WTC11 (cell line): ENCODE measurements at regions not wholly inside any gene's neighbourhood (a gene's known extent, or its start where the extent isn't known, plus 50 kb on each side); places are given as distances from the start of the nearest gene placed in this dataset.

Experiments used
- ATAC-seq: fragments of 200-7000 bp; cut with Tn5 transposase; 2 replicates; pipeline ENCODE4 v1.10.0; 2021; ENCODE audit warnings: mild to moderate bottlenecking, moderate library complexity
- CTCF ChIA-PET: fragments of 300-600 bp; sonication (Branson Sonifier 250); formaldehyde crosslinking; loops from one replicate; lab custom pipeline; 2021; ENCODE audit warnings: antibody characterized with exemption; lab: Charles Lee
- POLR2A ChIA-PET: fragments of 350-600 bp; sonication (Branson Sonifier 250); formaldehyde crosslinking; loops from one replicate; lab custom pipeline; 2021; ENCODE audit warnings: antibody characterized with exemption; lab: Charles Lee
- DNase-seq: peaks from one replicate; pipeline ENCODE4 v3.0.0; 2021; ENCODE audit warnings: low spot score
- H3K27ac Mint-ChIP-seq: 2 replicates; pipeline ENCODE4 v1.8.0; 2021; ENCODE audit warnings: mixed read lengths
- H3K27me3 Mint-ChIP-seq: 2 replicates; pipeline ENCODE4 v1.8.0; 2021; ENCODE audit warnings: low read depth, mild to moderate bottlenecking, moderate library complexity, mixed read lengths
- H3K36me3 Mint-ChIP-seq: 2 replicates; pipeline ENCODE4 v1.8.0; 2021; ENCODE audit warnings: mixed read lengths
- H3K4me1 Mint-ChIP-seq: 2 replicates; pipeline ENCODE4 v1.8.0; 2022; ENCODE audit warnings: mixed read lengths
- H3K4me3 Mint-ChIP-seq: 2 replicates; pipeline ENCODE4 v1.8.0; 2021; ENCODE audit warnings: mild to moderate bottlenecking, moderate library complexity, mixed read lengths
- H3K9me3 Mint-ChIP-seq: 2 replicates; pipeline ENCODE4 v1.8.0; 2021; ENCODE audit warnings: mixed read lengths
- ATF2 ChIP-seq: sonication (generic); formaldehyde crosslinking; IDR thresholded peaks from 2 replicates; pipeline ENCODE4 v1.8.1; 2022; ENCODE audit warnings: low read depth, missing genetic modification reagents, borderline replicate concordance
- ATF6 ChIP-seq: sonication (generic); formaldehyde crosslinking; IDR thresholded peaks from 2 replicates; pipeline ENCODE4 v1.8.1; 2023; ENCODE audit warnings: mild to moderate bottlenecking, missing genetic modification reagents
- CDX4 ChIP-seq: fragments of 250-450 bp; sonication (Bioruptor Pico); IDR thresholded peaks from 2 replicates; pipeline ENCODE4 v1.9.0; 2021; ENCODE audit warnings: moderate library complexity, mild to moderate bottlenecking, inconsistent platforms, borderline replicate concordance
- CREM ChIP-seq: sonication (generic); formaldehyde crosslinking; IDR thresholded peaks from 2 replicates; pipeline ENCODE4 v1.8.1; 2022; ENCODE audit warnings: mild to moderate bottlenecking, missing genetic modification reagents, moderate library complexity
- E2F1 ChIP-seq: sonication (generic); formaldehyde crosslinking; IDR thresholded peaks from 2 replicates; pipeline ENCODE4 v1.8.0; 2022; ENCODE audit warnings: mild to moderate bottlenecking, missing genetic modification reagents
- FOXP1 ChIP-seq: sonication (generic); formaldehyde crosslinking; IDR thresholded peaks from 2 replicates; pipeline ENCODE4 v1.8.0; 2022; ENCODE audit warnings: missing genetic modification reagents, mild to moderate bottlenecking, moderate library complexity, borderline replicate concordance
- GTF2I ChIP-seq: fragments of 250-450 bp; sonication (Bioruptor Pico); conservative IDR thresholded peaks from 2 replicates; pipeline ENCODE4 v1.4.0; 2021; ENCODE audit warnings: mild to moderate bottlenecking
- HMGA2 ChIP-seq: fragments of 250-450 bp; sonication (Bioruptor Pico); IDR thresholded peaks from 2 replicates; pipeline ENCODE4 v1.4.0; 2021; ENCODE audit warnings: mild to moderate bottlenecking, moderate library complexity
- MYBL2 ChIP-seq: sonication (generic); formaldehyde crosslinking; IDR thresholded peaks from 2 replicates; pipeline ENCODE4 v1.8.1; 2023; ENCODE audit warnings: mild to moderate bottlenecking, moderate library complexity, missing genetic modification reagents
- PREB ChIP-seq: sonication (generic); formaldehyde crosslinking; IDR thresholded peaks from 2 replicates; pipeline ENCODE4 v1.8.1; 2022; ENCODE audit warnings: mild to moderate bottlenecking, missing genetic modification reagents, moderate library complexity, borderline replicate concordance
- SMAD4 ChIP-seq: sonication (generic); formaldehyde crosslinking; IDR thresholded peaks from 2 replicates; pipeline ENCODE4 v1.8.0; 2022; ENCODE audit warnings: mild to moderate bottlenecking, missing genetic modification reagents
- SOX15 ChIP-seq: fragments of 250-450 bp; sonication (Bioruptor Pico); IDR thresholded peaks from 2 replicates; pipeline ENCODE4 v1.9.0; 2021; ENCODE audit warnings: mild to moderate bottlenecking
- SP1 ChIP-seq: sonication (generic); formaldehyde crosslinking; conservative IDR thresholded peaks from 2 replicates; pipeline ENCODE4 v1.8.1; 2022; ENCODE audit warnings: missing genetic modification reagents
- TCF7 ChIP-seq: sonication (generic); formaldehyde crosslinking; IDR thresholded peaks from 2 replicates; pipeline ENCODE4 v1.8.0; 2022; ENCODE audit warnings: mild to moderate bottlenecking, low read depth, missing genetic modification reagents, moderate library complexity
- TEAD1 ChIP-seq: sonication (generic); formaldehyde crosslinking; IDR thresholded peaks from 2 replicates; pipeline ENCODE4 v1.8.0; 2022; ENCODE audit warnings: mild to moderate bottlenecking, missing genetic modification reagents
- USF1 ChIP-seq: sonication (generic); formaldehyde crosslinking; IDR thresholded peaks from 2 replicates; pipeline ENCODE4 v1.8.0; 2022; ENCODE audit warnings: mild to moderate bottlenecking, missing genetic modification reagents
- ZBTB43 ChIP-seq: sonication (generic); formaldehyde crosslinking; IDR thresholded peaks from 2 replicates; pipeline ENCODE4 v1.8.1; 2023; ENCODE audit warnings: mild to moderate bottlenecking, missing genetic modification reagents
- ZNF232 ChIP-seq: sonication (generic); formaldehyde crosslinking; IDR thresholded peaks from 2 replicates; pipeline ENCODE4 v1.8.0; 2022; ENCODE audit warnings: mild to moderate bottlenecking, missing genetic modification reagents
- ZNF281 ChIP-seq: sonication (generic); formaldehyde crosslinking; IDR thresholded peaks from 2 replicates; pipeline ENCODE4 v1.8.0; 2023; ENCODE audit warnings: mild to moderate bottlenecking, missing genetic modification reagents

- Mint-ChIP-seq H3K27me3 (peaks cover 33% of the 10 kb centered on the region), H3K27ac (no peak overlapping the region), H3K4me3 (no peak overlapping the region), H3K4me1 (no peaks in the 10 kb centered on the region), H3K36me3 (peaks cover 76% of the 10 kb centered on the region), H3K9me3 (peaks cover 75% of the 10 kb centered on the region)
- ATAC-seq = no peak
- POLR2A ChIA-PET = no interaction called here
- no peak for DNase-seq
- no peak for TF ChIP-seq GTF2I (CRISPR knock-in tag)
- TF ChIP-seq CDX4 (CRISPR knock-in tag) = no peak
- TF ChIP-seq FOXP1 = no peak
- no peak for TF ChIP-seq TCF7
- TF ChIP-seq TEAD1 (CRISPR knock-in tag) = no peak
- no peak for TF ChIP-seq SOX15
- no peak for TF ChIP-seq ZNF281 (CRISPR knock-in tag)
- no peak for TF ChIP-seq E2F1
- no peak for TF ChIP-seq ATF2
- no peak for TF ChIP-seq SMAD4 (CRISPR knock-in tag)
- no peak for TF ChIP-seq ZNF232 (CRISPR knock-in tag)
- no peak for TF ChIP-seq USF1 (CRISPR knock-in tag)
- TF ChIP-seq PREB (CRISPR knock-in tag) = no peak
- no peak for TF ChIP-seq SP1
- no peak for TF ChIP-seq ATF6
- no peak for TF ChIP-seq CREM
- no peak for TF ChIP-seq ZBTB43 (CRISPR knock-in tag)
- no peak for TF ChIP-seq MYBL2
- TF ChIP-seq HMGA2 = no peak
- CTCF ChIA-PET = no interaction called here
These were observed 2830.6 kb upstream of the OR11H1 start for GRCh38 chr22:12697441-12697840.
